HL-60 (cell line): ENCODE measurements at regions not wholly inside any gene's neighbourhood (a gene's known extent, or its start where the extent isn't known, plus 50 kb on each side); places are given as distances from the start of the nearest gene placed in this dataset.

ENCODE experiments used
- GABPA ChIP-seq: IDR thresholded peaks from 2 replicates; pipeline ENCODE4 v1.6.1; 2012; ENCODE audit warnings: low read depth
- POLR2AphosphoS5 ChIP-seq: IDR thresholded peaks from 2 replicates; pipeline ENCODE4 v1.6.1; 2012; ENCODE audit warnings: low read depth
- REST ChIP-seq: IDR thresholded peaks from 2 replicates; pipeline ENCODE4 v1.6.1; 2012; ENCODE audit warnings: low read depth; ENCODE audit not compliant: insufficient replicate concordance
- SPI1 ChIP-seq: IDR thresholded peaks from 2 replicates; pipeline ENCODE4 v1.6.1; 2012; ENCODE audit warnings: low read depth, mild to moderate bottlenecking, borderline replicate concordance
- TF ChIP-seq, protein P1 (sequence below): IDR thresholded peaks from one replicate; pipeline ENCODE4 v1.5.1; 2011; ENCODE audit warnings: low read length, control low read depth, inconsistent platforms; ENCODE audit not compliant: insufficient read depth

DNA sequence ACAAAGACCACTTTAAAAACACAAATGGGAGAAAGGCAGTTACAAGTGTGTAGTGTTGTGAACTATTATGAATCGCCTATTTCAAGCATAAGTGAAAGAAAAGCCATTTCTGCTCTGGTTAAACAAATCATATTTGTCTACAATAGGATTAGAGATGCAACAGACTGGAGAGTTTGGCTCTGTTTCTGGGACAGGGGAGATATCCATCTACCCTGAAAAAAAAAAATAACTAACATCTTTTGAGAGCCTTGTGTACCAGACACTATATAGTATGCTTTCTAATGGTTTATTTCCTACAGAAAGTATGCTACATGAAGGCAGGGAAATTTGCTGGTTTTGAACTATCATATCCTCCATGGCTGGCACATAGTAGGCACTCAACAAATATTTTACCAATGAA lies 106.7 kb upstream of the FHIT start:
- TF ChIP-seq, protein P1, sequence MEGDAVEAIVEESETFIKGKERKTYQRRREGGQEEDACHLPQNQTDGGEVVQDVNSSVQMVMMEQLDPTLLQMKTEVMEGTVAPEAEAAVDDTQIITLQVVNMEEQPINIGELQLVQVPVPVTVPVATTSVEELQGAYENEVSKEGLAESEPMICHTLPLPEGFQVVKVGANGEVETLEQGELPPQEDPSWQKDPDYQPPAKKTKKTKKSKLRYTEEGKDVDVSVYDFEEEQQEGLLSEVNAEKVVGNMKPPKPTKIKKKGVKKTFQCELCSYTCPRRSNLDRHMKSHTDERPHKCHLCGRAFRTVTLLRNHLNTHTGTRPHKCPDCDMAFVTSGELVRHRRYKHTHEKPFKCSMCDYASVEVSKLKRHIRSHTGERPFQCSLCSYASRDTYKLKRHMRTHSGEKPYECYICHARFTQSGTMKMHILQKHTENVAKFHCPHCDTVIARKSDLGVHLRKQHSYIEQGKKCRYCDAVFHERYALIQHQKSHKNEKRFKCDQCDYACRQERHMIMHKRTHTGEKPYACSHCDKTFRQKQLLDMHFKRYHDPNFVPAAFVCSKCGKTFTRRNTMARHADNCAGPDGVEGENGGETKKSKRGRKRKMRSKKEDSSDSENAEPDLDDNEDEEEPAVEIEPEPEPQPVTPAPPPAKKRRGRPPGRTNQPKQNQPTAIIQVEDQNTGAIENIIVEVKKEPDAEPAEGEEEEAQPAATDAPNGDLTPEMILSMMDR = no peak
- no peak for TF ChIP-seq POLR2AphosphoS5
- no peak for TF ChIP-seq REST
- no peak for TF ChIP-seq GABPA
- no peak for TF ChIP-seq SPI1
